MCF 10A (cell line): ENCODE measurements at regions not wholly inside any gene's neighbourhood (a gene's known extent, or its start where the extent isn't known, plus 50 kb on each side); places are given as distances from the start of the nearest gene placed in this dataset.
A peak's percentile ranks its signal among the peaks of the same experiment; 100 is the strongest.
"Not testable (repeated sequence)": the region's sequence is repeated elsewhere in the genome, so short reads cannot be mapped to it uniquely, and the experiment has no call there.

Experiments
- BruUV-seq: library from RNA; stranded (reverse); fragments of 400-500 nt; replicated peaks from 2 replicates; lab custom pipeline; 2021; lab: Mats Ljungman, UMichigan
- CTCF ChIA-PET: fragments of 300-600 bp; sonication (Branson Sonifier 250); formaldehyde crosslinking; extraction: SDS; loops from one replicate; lab custom pipeline; 2021; ENCODE audit warnings: antibody characterized with exemption, inconsistent platforms; lab: Yijun Ruan, JAX
- POLR2A ChIA-PET: fragments of 300-600, 350-650 bp; sonication (Branson Sonifier 250); formaldehyde crosslinking; extraction: SDS; loops from one replicate; lab custom pipeline; 2020; ENCODE audit warnings: antibody characterized with exemption, inconsistent platforms; lab: Yijun Ruan, JAX
- DNase-seq: peaks from one replicate; pipeline ENCODE4 v3.0.0-alpha.2; 2018; ENCODE audit not compliant: unreplicated experiment
- H3K27ac Mint-ChIP-seq: one replicate; pipeline ENCODE4 v1.8.0; 2022; ENCODE audit warnings: mild to moderate bottlenecking, low read depth, mixed read lengths; ENCODE audit not compliant: unreplicated experiment
- H3K27me3 Mint-ChIP-seq: one replicate; pipeline ENCODE4 v1.8.0; 2022; ENCODE audit warnings: mixed read lengths; ENCODE audit not compliant: insufficient read depth, unreplicated experiment
- H3K36me3 Mint-ChIP-seq: one replicate; pipeline ENCODE4 v1.8.0; 2022; ENCODE audit warnings: mild to moderate bottlenecking, moderate library complexity, mixed read lengths; ENCODE audit not compliant: insufficient read depth, unreplicated experiment
- H3K4me1 Mint-ChIP-seq: one replicate; pipeline ENCODE4 v1.8.0; 2022; ENCODE audit warnings: mixed read lengths; ENCODE audit not compliant: insufficient read depth, unreplicated experiment
- H3K4me3 Mint-ChIP-seq: one replicate; pipeline ENCODE4 v1.8.0; 2022; ENCODE audit warnings: mild to moderate bottlenecking, moderate library complexity, mixed read lengths; ENCODE audit not compliant: unreplicated experiment
- H3K9me3 Mint-ChIP-seq: one replicate; pipeline ENCODE4 v1.8.0; 2022; ENCODE audit warnings: mixed read lengths; ENCODE audit not compliant: unreplicated experiment
- CTCF ChIP-seq: fragments of 200-600 bp; IDR thresholded peaks from one replicate; pipeline ENCODE4 v1.8.0; 2022; ENCODE audit warnings: antibody characterized with exemption, mild to moderate bottlenecking; ENCODE audit not compliant: unreplicated experiment
- intact Hi-C: fragments of 100-400 bp; cut with micrococcal nuclease; formaldehyde crosslinking; loops from 2 replicates; pipeline ENCODE4 v1.14.1; 2022

GRCh38 chr2:88967844-88968243 is 276.4 kb downstream of the RPIA start:
- H3K9me3 Mint-ChIP-seq, result no peaks in the 10 kb centered on the region
- intact Hi-C loops, result no loop called here

GRCh38 chr2:88978011-88978410 is 286.5 kb downstream of the RPIA start:
- CTCF ChIA-PET, H3K4me3 Mint-ChIP-seq, H3K9me3 Mint-ChIP-seq, H3K27ac Mint-ChIP-seq, BruUV-seq, POLR2A ChIA-PET, DNase-seq, H3K36me3 Mint-ChIP-seq, intact Hi-C loops, H3K4me1 Mint-ChIP-seq: not testable (repeated sequence)
- peaks cover 68% of the 10 kb centered on the region for H3K27me3 Mint-ChIP-seq

More at GRCh38 chr2:88967844-88968243, 276.4 kb downstream of the RPIA start:
- H3K27me3 Mint-ChIP-seq, result peaks cover 28% of the 10 kb centered on the region
- DNase-seq, result peak; percentile 64
- H3K27ac Mint-ChIP-seq, result no peak overlapping the region
- H3K36me3 Mint-ChIP-seq, result no peaks in the 10 kb centered on the region
- BruUV-seq, result no TSS peak
- H3K4me3 Mint-ChIP-seq, result no peak overlapping the region
- peak; percentile 30 for TF ChIP-seq CTCF
- POLR2A ChIA-PET, result no interaction called here
- H3K4me1 Mint-ChIP-seq, result peaks cover 6% of the 10 kb centered on the region
- CTCF ChIA-PET, result no interaction called here

GRCh38 chr2:88978446-88978845 is 287.0 kb downstream of the RPIA start:
- BruUV-seq, H3K27ac Mint-ChIP-seq, H3K4me3 Mint-ChIP-seq, H3K36me3 Mint-ChIP-seq, CTCF ChIA-PET, H3K9me3 Mint-ChIP-seq, H3K4me1 Mint-ChIP-seq, POLR2A ChIA-PET, intact Hi-C loops: not testable (repeated sequence)
- peaks cover 64% of the 10 kb centered on the region for H3K27me3 Mint-ChIP-seq
- DNase-seq, result peak; percentile 5

DNA sequence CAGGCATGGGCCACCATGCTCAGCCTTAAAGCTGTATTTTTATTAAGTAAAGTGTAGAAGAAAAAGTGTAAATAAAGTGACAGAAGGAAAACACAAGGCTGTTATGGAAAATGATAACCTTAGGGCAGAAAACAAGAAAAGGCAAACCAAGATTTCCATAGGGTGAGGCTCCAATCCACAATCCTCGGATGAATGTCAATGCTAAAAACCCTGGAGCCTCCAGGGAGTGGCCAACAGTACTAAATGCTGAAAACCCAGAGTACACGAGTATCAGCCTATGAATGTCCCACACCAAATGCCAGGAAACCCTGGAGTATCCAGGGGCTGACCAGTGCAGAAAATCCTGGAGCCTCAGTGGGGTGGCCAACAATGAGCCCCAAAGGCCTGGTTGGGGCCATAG is 292.6 kb downstream of the RPIA start:
- DNase-seq, H3K27ac Mint-ChIP-seq, BruUV-seq, H3K36me3 Mint-ChIP-seq, H3K9me3 Mint-ChIP-seq, H3K4me3 Mint-ChIP-seq, H3K4me1 Mint-ChIP-seq, intact Hi-C loops, CTCF ChIA-PET, POLR2A ChIA-PET: not testable (repeated sequence)
- peaks cover 30% of the 10 kb centered on the region for H3K27me3 Mint-ChIP-seq

- H3K27me3 Mint-ChIP-seq, H3K36me3 Mint-ChIP-seq, H3K4me3 Mint-ChIP-seq, CTCF ChIA-PET, intact Hi-C loops, H3K4me1 Mint-ChIP-seq, POLR2A ChIA-PET, BruUV-seq, H3K9me3 Mint-ChIP-seq, H3K27ac Mint-ChIP-seq: not testable (repeated sequence)
- peak; percentile 42 for DNase-seq
These were observed 295.4 kb downstream of the RPIA start for GRCh38 chr2:88986721-88987330.

DNA sequence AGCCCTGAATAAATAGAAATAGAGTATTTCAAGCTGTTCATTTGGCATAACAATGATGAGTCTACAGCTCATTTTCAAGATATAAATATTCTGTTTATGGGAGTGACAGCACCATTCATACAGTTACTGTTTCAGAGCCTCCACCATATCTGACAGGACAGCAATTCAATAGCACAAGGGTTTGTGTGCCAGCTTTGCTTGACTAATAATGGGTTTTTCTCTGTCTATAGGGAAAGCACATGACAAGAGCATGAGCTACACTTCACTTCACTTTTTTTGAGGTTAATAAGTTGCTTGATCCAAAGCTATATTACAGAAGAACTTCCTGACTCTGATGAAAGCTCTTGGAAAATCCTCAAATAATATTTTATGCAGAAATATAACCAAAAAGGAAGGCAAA is 297.1 kb downstream of the RPIA start:
- H3K36me3 Mint-ChIP-seq, H3K9me3 Mint-ChIP-seq, H3K27me3 Mint-ChIP-seq, H3K4me3 Mint-ChIP-seq, intact Hi-C loops, H3K4me1 Mint-ChIP-seq, DNase-seq, POLR2A ChIA-PET, H3K27ac Mint-ChIP-seq, CTCF ChIA-PET, BruUV-seq: not testable (repeated sequence)

- H3K27me3 Mint-ChIP-seq, result peaks cover 27% of the 10 kb centered on the region
- H3K27ac Mint-ChIP-seq, H3K36me3 Mint-ChIP-seq, H3K9me3 Mint-ChIP-seq, CTCF ChIA-PET, BruUV-seq, H3K4me3 Mint-ChIP-seq, DNase-seq, H3K4me1 Mint-ChIP-seq, POLR2A ChIA-PET, intact Hi-C loops: not testable (repeated sequence)
These were observed 301.3 kb downstream of the RPIA start for GRCh38 chr2:88992819-88993218.

- H3K36me3 Mint-ChIP-seq, BruUV-seq, CTCF ChIA-PET, intact Hi-C loops, H3K27ac Mint-ChIP-seq, POLR2A ChIA-PET, H3K9me3 Mint-ChIP-seq, H3K4me1 Mint-ChIP-seq, DNase-seq, H3K4me3 Mint-ChIP-seq: not testable (repeated sequence)
- H3K27me3 Mint-ChIP-seq, result peaks cover 32% of the 10 kb centered on the region
These were observed 303.4 kb downstream of the RPIA start for GRCh38 chr2:88994856-88995255.

DNA sequence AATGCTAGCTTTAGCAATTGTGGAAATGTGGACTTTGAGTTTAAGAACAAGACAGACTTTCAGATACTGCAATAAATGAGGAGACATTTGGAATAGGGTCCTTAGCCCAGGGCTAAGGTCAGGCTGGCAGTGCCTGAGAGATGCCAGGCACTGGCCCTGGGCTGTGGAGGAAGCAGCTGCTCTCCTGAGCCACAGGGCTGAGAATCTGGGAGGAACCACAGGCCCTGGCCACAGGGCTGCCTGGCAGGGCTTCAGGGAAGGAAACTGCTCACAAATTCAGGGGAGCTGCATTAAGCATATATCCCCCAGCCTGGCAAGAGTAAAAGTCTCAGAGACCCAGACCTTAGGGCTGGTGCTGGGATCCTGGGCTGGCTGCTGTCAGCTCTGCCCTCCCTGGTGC is 305.1 kb downstream of the RPIA start:
- H3K4me1 Mint-ChIP-seq, H3K27ac Mint-ChIP-seq, BruUV-seq, H3K36me3 Mint-ChIP-seq, DNase-seq, CTCF ChIA-PET, intact Hi-C loops, POLR2A ChIA-PET, H3K9me3 Mint-ChIP-seq, H3K4me3 Mint-ChIP-seq: not testable (repeated sequence)
- peaks cover 32% of the 10 kb centered on the region for H3K27me3 Mint-ChIP-seq
